KMS-11 (cell line): ENCODE measurements at regions not wholly inside any gene's neighbourhood (a gene's known extent, or its start where the extent isn't known, plus 50 kb on each side); places are given as distances from the start of the nearest gene placed in this dataset.

Experiments used
- H2AFZ ChIP-seq: fragments of 200-600 bp; sonication (generic); 2 replicates; pipeline ENCODE4 v1.6.1; 2016; ENCODE audit warnings: antibody characterized with exemption, mixed run types, low read depth
- H3K27ac ChIP-seq: fragments of 200-600 bp; sonication (generic); 2 replicates; pipeline ENCODE4 v1.6.1; 2016; ENCODE audit warnings: mild to moderate bottlenecking, mixed run types
- H3K27me3 ChIP-seq: fragments of 200-600 bp; sonication (generic); 2 replicates; pipeline ENCODE4 v1.6.1; 2017; ENCODE audit warnings: mild to moderate bottlenecking, low read depth, mixed run types, moderate library complexity; ENCODE audit not compliant: insufficient read depth
- H3K36me3 ChIP-seq: fragments of 200-600 bp; sonication (generic); 2 replicates; pipeline ENCODE4 v1.6.1; 2017; ENCODE audit warnings: mild to moderate bottlenecking, mixed run types; ENCODE audit not compliant: insufficient read depth
- H3K4me1 ChIP-seq: fragments of 200-600 bp; sonication (generic); 2 replicates; pipeline ENCODE4 v1.6.1; 2016; ENCODE audit warnings: mild to moderate bottlenecking, low read depth, mixed run types; ENCODE audit not compliant: poor library complexity, severe bottlenecking
- H3K4me2 ChIP-seq: fragments of 200-600 bp; sonication (generic); 2 replicates; pipeline ENCODE4 v1.7.0; 2016; ENCODE audit warnings: mild to moderate bottlenecking, mixed run types
- H3K4me3 ChIP-seq: fragments of 200-600 bp; sonication (generic); IDR thresholded peaks from 2 replicates; pipeline ENCODE4 v1.6.1; 2017; ENCODE audit warnings: low read depth, low read length, mixed read lengths; ENCODE audit not compliant: insufficient read depth
- H3K79me2 ChIP-seq: fragments of 200-600 bp; sonication (generic); 2 replicates; pipeline ENCODE4 v1.6.1; 2016; ENCODE audit warnings: low read depth, mixed run types; ENCODE audit not compliant: insufficient read depth
- H3K9ac ChIP-seq: fragments of 200-600 bp; sonication (generic); 2 replicates; pipeline ENCODE4 v1.6.1; 2016; ENCODE audit warnings: mild to moderate bottlenecking, mixed run types
- H4K20me1 ChIP-seq: fragments of 200-600 bp; sonication (generic); 2 replicates; pipeline ENCODE4 v1.6.1; 2016; ENCODE audit warnings: mild to moderate bottlenecking, mixed run types; ENCODE audit not compliant: insufficient read depth
- TF ChIP-seq, protein P1 (sequence below): fragments of 200-600 bp; sonication (generic); conservative IDR thresholded peaks from 2 replicates; pipeline ENCODE4 v1.6.1; 2017; ENCODE audit warnings: low read depth, mild to moderate bottlenecking, antibody characterized with exemption, low read length, moderate library complexity, mixed read lengths

DNA sequence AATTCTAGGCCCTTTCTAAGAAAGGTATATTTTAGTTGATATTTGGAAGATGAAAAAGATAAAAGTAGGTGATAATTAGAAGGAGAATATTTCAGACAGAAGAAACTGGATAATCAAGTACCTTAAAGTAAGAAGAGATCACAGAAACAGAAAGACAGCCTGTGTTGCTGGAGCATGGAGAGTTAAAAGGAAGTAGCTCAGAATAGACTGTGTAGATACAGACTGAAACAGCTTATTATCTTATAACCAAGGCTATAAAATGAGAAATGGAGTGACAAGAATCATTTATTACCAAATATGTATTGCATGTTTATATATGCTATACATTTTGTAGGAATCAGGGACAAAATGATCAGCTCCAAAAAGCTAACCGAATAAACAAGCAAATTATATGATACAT lies 1120.3 kb downstream of the BRINP3 start:
- Histone ChIP-seq H3K4me1 (no peaks in the 10 kb centered on the region), H3K27ac (no peak overlapping the region), H2AFZ (no peak overlapping the region), H3K9ac (no peak overlapping the region), H3K27me3 (no peaks in the 10 kb centered on the region), H3K79me2 (no peaks in the 10 kb centered on the region), H3K36me3 (no peaks in the 10 kb centered on the region), H3K4me3 (no peak overlapping the region), H4K20me1 (no peaks in the 10 kb centered on the region), H3K4me2 (no peak overlapping the region)
- TF ChIP-seq, protein P1, sequence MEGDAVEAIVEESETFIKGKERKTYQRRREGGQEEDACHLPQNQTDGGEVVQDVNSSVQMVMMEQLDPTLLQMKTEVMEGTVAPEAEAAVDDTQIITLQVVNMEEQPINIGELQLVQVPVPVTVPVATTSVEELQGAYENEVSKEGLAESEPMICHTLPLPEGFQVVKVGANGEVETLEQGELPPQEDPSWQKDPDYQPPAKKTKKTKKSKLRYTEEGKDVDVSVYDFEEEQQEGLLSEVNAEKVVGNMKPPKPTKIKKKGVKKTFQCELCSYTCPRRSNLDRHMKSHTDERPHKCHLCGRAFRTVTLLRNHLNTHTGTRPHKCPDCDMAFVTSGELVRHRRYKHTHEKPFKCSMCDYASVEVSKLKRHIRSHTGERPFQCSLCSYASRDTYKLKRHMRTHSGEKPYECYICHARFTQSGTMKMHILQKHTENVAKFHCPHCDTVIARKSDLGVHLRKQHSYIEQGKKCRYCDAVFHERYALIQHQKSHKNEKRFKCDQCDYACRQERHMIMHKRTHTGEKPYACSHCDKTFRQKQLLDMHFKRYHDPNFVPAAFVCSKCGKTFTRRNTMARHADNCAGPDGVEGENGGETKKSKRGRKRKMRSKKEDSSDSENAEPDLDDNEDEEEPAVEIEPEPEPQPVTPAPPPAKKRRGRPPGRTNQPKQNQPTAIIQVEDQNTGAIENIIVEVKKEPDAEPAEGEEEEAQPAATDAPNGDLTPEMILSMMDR: no peak

DNA sequence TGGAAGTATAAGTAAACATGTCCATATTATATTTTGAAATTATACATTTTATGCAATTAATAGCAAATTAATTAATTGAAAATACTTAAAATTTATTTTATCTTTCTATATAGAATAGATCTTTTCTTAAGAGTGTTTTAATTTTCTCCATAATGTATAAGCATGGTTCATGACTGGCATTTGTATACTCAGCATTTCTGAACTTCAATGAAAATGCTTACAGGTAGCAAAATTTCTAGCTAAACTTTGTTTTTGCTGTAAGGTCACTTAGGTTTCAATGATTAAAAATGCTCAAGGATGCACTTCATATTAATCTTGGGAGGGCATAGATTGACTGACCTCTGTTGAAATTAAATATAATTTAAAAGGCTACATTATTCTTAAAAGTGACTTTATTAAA lies 1108.1 kb downstream of the BRINP3 start:
- no peaks in the 10 kb centered on the region for H3K79me2 ChIP-seq
- H2AFZ ChIP-seq: no peak overlapping the region
- H3K4me3 ChIP-seq: no peak overlapping the region
- H3K4me1 ChIP-seq: no peaks in the 10 kb centered on the region
- no peaks in the 10 kb centered on the region for H3K36me3 ChIP-seq
- H4K20me1 ChIP-seq: no peaks in the 10 kb centered on the region
- no peak overlapping the region for H3K4me2 ChIP-seq
- no peak overlapping the region for H3K9ac ChIP-seq
- TF ChIP-seq, protein P1: no peak
- H3K27ac ChIP-seq: no peak overlapping the region
- no peaks in the 10 kb centered on the region for H3K27me3 ChIP-seq

DNA sequence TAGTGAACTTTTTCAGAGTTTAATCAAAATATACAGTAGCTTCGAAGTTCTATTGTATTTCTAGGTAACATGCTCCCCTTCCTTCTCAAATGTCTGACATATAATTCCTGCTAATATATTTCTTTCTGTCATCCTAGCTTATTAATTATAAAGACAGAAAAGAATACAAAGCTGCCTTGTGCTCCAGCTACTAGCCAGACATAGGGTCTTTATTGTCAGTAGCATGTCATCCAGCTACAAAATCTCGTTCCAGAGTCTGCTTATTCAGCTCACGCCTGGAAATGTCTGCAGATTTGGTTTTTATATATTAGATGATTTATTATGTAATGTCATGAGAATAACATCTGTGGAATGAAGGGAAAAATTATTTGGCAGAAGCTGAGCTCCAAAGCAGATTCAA lies 1102.8 kb downstream of the BRINP3 start:
- no peak overlapping the region for H3K27ac ChIP-seq
- no peak overlapping the region for H3K4me3 ChIP-seq
- no peak overlapping the region for H3K9ac ChIP-seq
- TF ChIP-seq, protein P1: no peak
- no peaks in the 10 kb centered on the region for H3K36me3 ChIP-seq
- no peaks in the 10 kb centered on the region for H3K27me3 ChIP-seq
- no peaks in the 10 kb centered on the region for H4K20me1 ChIP-seq
- H2AFZ ChIP-seq: no peak overlapping the region
- no peaks in the 10 kb centered on the region for H3K4me1 ChIP-seq
- H3K4me2 ChIP-seq: no peak overlapping the region
- no peaks in the 10 kb centered on the region for H3K79me2 ChIP-seq

GRCh38 chr1:189405419-189405818 lies 1072.2 kb downstream of the BRINP3 start:
- Histone ChIP-seq H3K36me3 (no peaks in the 10 kb centered on the region), H3K79me2 (no peaks in the 10 kb centered on the region), H3K4me2 (no peak overlapping the region), H2AFZ (no peak overlapping the region), H3K4me1 (no peaks in the 10 kb centered on the region), H3K9ac (no peak overlapping the region), H3K27me3 (no peaks in the 10 kb centered on the region), H4K20me1 (no peaks in the 10 kb centered on the region), H3K27ac (no peak overlapping the region), H3K4me3 (no peak overlapping the region)
- TF ChIP-seq, protein P1: no peak

- Histone ChIP-seq H3K4me2 (no peak overlapping the region), H3K4me1 (no peaks in the 10 kb centered on the region), H4K20me1 (no peaks in the 10 kb centered on the region), H2AFZ (no peak overlapping the region), H3K9ac (no peak overlapping the region), H3K79me2 (no peaks in the 10 kb centered on the region), H3K27ac (no peak overlapping the region), H3K36me3 (no peaks in the 10 kb centered on the region), H3K4me3 (no peak overlapping the region), H3K27me3 (no peaks in the 10 kb centered on the region)
- TF ChIP-seq, protein P1: no peak
Observed at GRCh38 chr1:189409774-189410173, 1067.9 kb downstream of the BRINP3 start.
